Mucosa of descending colon (tissue), 3 donors: ENCODE measurements at regions not wholly inside any gene's neighbourhood (a gene's known extent, or its start where the extent isn't known, plus 50 kb on each side); places are given as distances from the start of the nearest gene placed in this dataset.
A peak's percentile ranks its signal among the peaks of the same experiment; 100 is the strongest.

ENCODE experiments used
- ATAC-seq: fragments of 200-7000 bp; cut with Tn5 transposase; one replicate; pipeline ENCODE4 v1.9.1; 2020; ENCODE audit warnings: mild to moderate bottlenecking, moderate library complexity
- DNase-seq, 3 donors: peaks; one replicate each; pipeline ENCODE4 v3.0.0-alpha.2; 2020
- H3K36me3 ChIP-seq: fragments of 200-600 bp; one replicate; pipeline ENCODE4 v1.8.0; 2021; ENCODE audit warnings: low read depth, mild to moderate bottlenecking
- H3K4me1 ChIP-seq: fragments of 200-600 bp; one replicate; pipeline ENCODE4 v1.8.0; 2021; ENCODE audit warnings: low read depth, mild to moderate bottlenecking
- H3K4me3 ChIP-seq: fragments of 200-600 bp; one replicate; pipeline ENCODE4 v1.8.0; 2021; ENCODE audit warnings: mild to moderate bottlenecking
- H3K9me3 ChIP-seq: fragments of 200-600 bp; one replicate; pipeline ENCODE4 v1.8.0; 2021; ENCODE audit warnings: mild to moderate bottlenecking
- CTCF ChIP-seq: fragments of 200-600 bp; IDR thresholded peaks from one replicate; pipeline ENCODE4 v1.8.0; 2022; ENCODE audit warnings: antibody characterized with exemption, mild to moderate bottlenecking
- intact Hi-C, 2 donors: fragments of 100-400 bp; cut with DNase I in 1 of 2; cut with micrococcal nuclease in 1 of 2; formaldehyde crosslinking; loops; one replicate each; pipeline versions ENCODE4 v1.11.0 to v1.11.1; 2022; cut with DNase I, micrococcal nuclease
- donor health status: DM: no; HTN: no; CAD: no; lungs with moderate emphysema.
- donor health status: DM: no; HTN: no; CAD: no.
- donor health status: DM: no; HTN: yes; CAD: no.

GRCh38 chr2:105609746-105610402, 134.8 kb upstream of the NCK2 start:
- intact Hi-C loops: no loop called here
- no peaks in the 10 kb centered on the region for H3K4me1 ChIP-seq
- H3K4me3 ChIP-seq: no peak overlapping the region
- TF ChIP-seq CTCF: no peak
- ATAC-seq (peak; percentile 31), DNase-seq (no peak)
- H3K36me3 ChIP-seq: no peaks in the 10 kb centered on the region
- H3K9me3 ChIP-seq: no peaks in the 10 kb centered on the region

- Histone ChIP-seq H3K4me1 (no peaks in the 10 kb centered on the region), H3K4me3 (no peak overlapping the region), H3K36me3 (no peaks in the 10 kb centered on the region), H3K9me3 (no peaks in the 10 kb centered on the region)
- intact Hi-C loops: no loop called here
- ATAC-seq (no peak), DNase-seq (no peak)
- TF ChIP-seq CTCF: no peak
Observed at GRCh38 chr2:105607920-105608504, 136.7 kb upstream of the NCK2 start.

DNA sequence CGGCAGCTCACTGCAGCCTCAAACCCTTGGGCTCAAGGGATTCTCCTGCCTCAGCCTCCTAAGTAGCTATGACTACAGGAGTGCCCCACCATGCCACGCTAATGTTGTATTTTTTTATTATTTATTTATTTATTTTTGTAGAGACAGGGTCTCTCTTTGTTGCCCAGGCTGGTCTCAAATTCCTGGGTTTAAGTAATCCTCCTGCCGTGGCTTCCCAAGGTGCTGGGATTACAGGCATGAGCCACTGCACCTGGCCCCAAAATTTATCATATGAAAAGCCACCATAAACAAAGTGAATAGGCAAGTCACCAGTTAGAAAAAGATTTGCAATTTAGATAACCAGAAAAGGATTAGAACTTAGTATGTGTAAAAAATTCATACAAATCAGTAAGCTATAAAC, 138.6 kb upstream of the NCK2 start:
- TF ChIP-seq CTCF: no peak
- no peak for ATAC-seq
- Histone ChIP-seq H3K9me3 (no peaks in the 10 kb centered on the region), H3K36me3 (no peaks in the 10 kb centered on the region), H3K4me1 (no peaks in the 10 kb centered on the region), H3K4me3 (no peak overlapping the region)
- DNase-seq: no peak
- intact Hi-C loops: no loop called here

DNA sequence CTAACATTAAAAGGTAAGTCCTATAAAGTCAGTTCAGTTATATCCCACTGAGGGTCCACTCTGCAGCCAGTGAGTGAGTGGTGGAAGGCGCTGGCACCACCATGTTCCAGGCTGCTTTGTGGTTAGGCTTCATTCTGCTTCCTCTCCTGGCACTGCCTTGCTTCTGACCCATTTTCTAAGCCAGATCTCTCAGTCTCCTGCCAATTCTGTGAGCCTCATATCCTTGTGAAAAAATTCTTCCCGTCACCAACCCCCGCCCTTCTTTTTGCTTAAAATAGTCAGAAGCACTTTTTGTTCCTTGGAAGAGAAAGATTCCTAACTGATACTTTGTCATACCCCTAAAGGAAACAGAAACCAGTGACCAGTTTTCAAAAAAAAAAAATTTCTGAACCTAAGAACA, 139.8 kb upstream of the NCK2 start:
- Histone ChIP-seq H3K36me3 (no peaks in the 10 kb centered on the region), H3K4me3 (no peak overlapping the region), H3K4me1 (no peaks in the 10 kb centered on the region), H3K9me3 (no peaks in the 10 kb centered on the region)
- no peak for DNase-seq
- no peak for TF ChIP-seq CTCF
- intact Hi-C loops: no loop called here
- ATAC-seq: no peak

DNA sequence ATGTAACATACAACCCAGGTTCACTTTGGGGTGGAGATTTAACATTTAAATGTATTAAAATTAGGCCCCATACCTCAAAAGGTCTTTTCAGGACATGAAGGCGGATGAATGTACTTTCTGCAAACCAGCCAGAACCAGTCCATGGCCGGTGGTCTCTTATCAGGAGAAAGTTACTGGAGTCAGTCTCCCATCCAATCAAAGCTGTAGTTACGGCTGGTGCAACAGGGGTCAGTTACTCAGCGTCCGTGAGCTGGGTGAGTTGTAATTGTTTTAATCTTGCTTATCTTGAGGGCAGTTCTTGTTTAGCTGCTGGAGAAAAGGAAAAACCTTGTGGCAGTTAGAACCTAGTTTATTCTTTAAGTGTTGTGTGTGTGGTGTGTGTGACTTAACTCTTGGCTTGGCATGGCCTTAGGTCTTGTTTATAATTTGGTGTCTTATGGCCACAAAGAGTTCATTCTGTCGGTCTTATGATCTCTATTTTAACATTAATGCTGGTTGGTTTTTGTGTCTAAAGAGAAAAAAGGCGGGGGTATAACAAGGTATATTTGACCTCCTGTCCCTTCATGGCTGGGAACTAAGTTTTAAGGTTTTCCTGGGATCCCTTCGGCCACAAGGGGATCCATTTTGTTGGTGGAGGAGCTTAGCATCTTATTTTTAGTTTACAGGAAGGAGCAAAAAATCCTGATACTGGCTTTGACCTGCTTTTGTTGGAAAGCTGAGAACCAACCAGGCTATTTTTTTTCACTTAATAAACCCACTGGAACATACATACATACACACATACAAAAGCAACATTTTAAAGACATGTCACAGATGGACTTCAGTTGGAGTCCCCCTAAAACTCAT, 143.5 kb upstream of the NCK2 start:
- H3K4me1 ChIP-seq: no peaks in the 10 kb centered on the region
- DNase-seq (no peak), ATAC-seq (no peak)
- no peak overlapping the region for H3K4me3 ChIP-seq
- intact Hi-C loops: no loop called here
- no peaks in the 10 kb centered on the region for H3K36me3 ChIP-seq
- no peak for TF ChIP-seq CTCF
- no peaks in the 10 kb centered on the region for H3K9me3 ChIP-seq
